GM19193 (cell line): ENCODE measurements at regions not wholly inside any gene's neighbourhood (a gene's known extent, or its start where the extent isn't known, plus 50 kb on each side); places are given as distances from the start of the nearest gene placed in this dataset.

Experiments used
- POLR2A ChIP-seq: IDR thresholded peaks from 4 replicates; pipeline ENCODE4 v1.6.1; 2011; ENCODE audit not compliant: insufficient read depth, insufficient read length; ENCODE audit errors: extremely low read depth

GRCh38 chr15:99492275-99492674 is 73.5 kb upstream of the MEF2A start:
- TF ChIP-seq POLR2A = no peak

- TF ChIP-seq POLR2A = no peak
Observed at GRCh38 chr15:99492716-99493115, 73.1 kb upstream of the MEF2A start.

- TF ChIP-seq POLR2A = no peak
Observed at GRCh38 chr15:99493461-99493860, 72.3 kb upstream of the MEF2A start.

GRCh38 chr15:99495430-99496301 is 70.1 kb upstream of the MEF2A start:
- TF ChIP-seq POLR2A = no peak

GRCh38 chr15:99496302-99496629 is 69.5 kb upstream of the MEF2A start:
- no peak for TF ChIP-seq POLR2A

- TF ChIP-seq POLR2A = no peak
Observed at GRCh38 chr15:99502182-99502581, 63.6 kb upstream of the MEF2A start.

GRCh38 chr15:99502661-99503060 is 63.1 kb upstream of the MEF2A start:
- TF ChIP-seq POLR2A = no peak

GRCh38 chr15:99503411-99503810 is 62.4 kb upstream of the MEF2A start:
- no peak for TF ChIP-seq POLR2A

- no peak for TF ChIP-seq POLR2A
Observed at GRCh38 chr15:99504071-99504822, 61.5 kb upstream of the MEF2A start.

GRCh38 chr15:99504823-99505551 is 60.8 kb upstream of the MEF2A start:
- peak; percentile 58 for TF ChIP-seq POLR2A

GRCh38 chr15:99506399-99506798 is 59.4 kb upstream of the MEF2A start:
- no peak for TF ChIP-seq POLR2A

- no peak for TF ChIP-seq POLR2A
Observed at GRCh38 chr15:99507016-99507503, 58.7 kb upstream of the MEF2A start.

- TF ChIP-seq POLR2A = no peak
Observed at GRCh38 chr15:99507504-99508310, 58.1 kb upstream of the MEF2A start.

GRCh38 chr15:99508311-99508645 is 57.5 kb upstream of the MEF2A start:
- TF ChIP-seq POLR2A = no peak
